ENCODE measurements at regions not wholly inside any gene's neighbourhood (a gene's known extent, or its start where the extent isn't known, plus 50 kb on each side); places are given as distances from the start of the nearest gene placed in this dataset.

DNA sequence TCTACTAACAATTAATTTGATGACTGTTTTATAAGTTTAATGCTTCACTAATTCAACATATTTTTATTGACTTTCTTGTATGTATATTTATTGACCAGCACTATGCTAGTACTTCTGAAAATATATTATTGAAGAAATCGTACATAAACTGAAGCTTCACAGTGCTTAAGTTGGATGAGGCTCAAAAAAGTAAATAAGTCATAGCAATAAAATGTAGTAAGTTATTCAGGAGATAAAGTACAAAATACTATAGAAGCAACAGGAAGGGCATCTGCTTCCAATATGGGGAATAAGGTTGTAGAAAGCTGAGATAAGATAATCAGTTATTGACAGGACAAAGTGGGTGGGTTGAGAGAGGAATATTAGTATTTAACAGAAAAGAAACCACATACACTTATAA, 944.9 kb upstream of the MIR17HG start:
- Histone ChIP-seq H3K4me2 (no peak overlapping the region), H3K4me1 (no peaks in the 10 kb centered on the region), H3K27ac (no peak overlapping the region), H3K4me3 (no peak overlapping the region), H3K9me3 (no peaks in the 10 kb centered on the region)
- DNase-seq (ENCODE audit: low read depth in 1 of 2, low spot score in 1 of 2) (no peak), FAIRE-seq (no peak), ATAC-seq (no peak)
- TF ChIP-seq, protein P1, sequence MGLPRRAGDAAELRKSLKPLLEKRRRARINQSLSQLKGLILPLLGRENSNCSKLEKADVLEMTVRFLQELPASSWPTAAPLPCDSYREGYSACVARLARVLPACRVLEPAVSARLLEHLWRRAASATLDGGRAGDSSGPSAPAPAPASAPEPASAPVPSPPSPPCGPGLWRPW (IDR thresholded peaks at IDR 0.05): no peak
- no peak for TF ChIP-seq RFX5 (IDR thresholded peaks at IDR 0.05)
- TF ChIP-seq, protein P2, sequence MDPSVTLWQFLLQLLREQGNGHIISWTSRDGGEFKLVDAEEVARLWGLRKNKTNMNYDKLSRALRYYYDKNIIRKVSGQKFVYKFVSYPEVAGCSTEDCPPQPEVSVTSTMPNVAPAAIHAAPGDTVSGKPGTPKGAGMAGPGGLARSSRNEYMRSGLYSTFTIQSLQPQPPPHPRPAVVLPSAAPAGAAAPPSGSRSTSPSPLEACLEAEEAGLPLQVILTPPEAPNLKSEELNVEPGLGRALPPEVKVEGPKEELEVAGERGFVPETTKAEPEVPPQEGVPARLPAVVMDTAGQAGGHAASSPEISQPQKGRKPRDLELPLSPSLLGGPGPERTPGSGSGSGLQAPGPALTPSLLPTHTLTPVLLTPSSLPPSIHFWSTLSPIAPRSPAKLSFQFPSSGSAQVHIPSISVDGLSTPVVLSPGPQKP (IDR thresholded peaks at IDR 0.05; ENCODE audit: low read depth, low read length): no peak
- POLR2A ChIA-PET: no interaction called here
- CTCF ChIA-PET: interaction anchor here (0.6 kb wide), 1 partner anchor 802 kb away, joined by 5 read pairs; no protein-coding TSS in a partner anchor
- WGBS (ENCODE audit: missing lambda C conversion rate): 67% methylated on average over 1 of the region's 1 CpG

- Histone ChIP-seq H3K4me3 (no peak overlapping the region), H3K4me1 (no peaks in the 10 kb centered on the region), H3K4me2 (no peak overlapping the region), H3K27ac (no peak overlapping the region), H3K9me3 (no peaks in the 10 kb centered on the region)
- CTCF ChIA-PET: no interaction called here
- POLR2A ChIA-PET: no interaction called here
- DNase-seq (ENCODE audit: low read depth in 1 of 2, low spot score in 1 of 2): no peak
- no peak for TF ChIP-seq BCL3 (IDR thresholded peaks at IDR 0.05)
- TF ChIP-seq FOSL2 (IDR thresholded peaks at IDR 0.05): no peak
- no peak for TF ChIP-seq FOSL2 (CRISPR knock-in tag; IDR thresholded peaks at IDR 0.05)
- no peak for TF ChIP-seq NFE2L2 (conservative IDR thresholded peaks at IDR 0.05; ENCODE audit: low read length)
- TF ChIP-seq HOXB13 (CRISPR knock-in tag; IDR thresholded peaks at IDR 0.05; ENCODE audit: low read depth): no peak
- no peak for TF ChIP-seq NR3C1 (IDR thresholded peaks at IDR 0.05)
- no peak for TF ChIP-seq ZNF302 (CRISPR knock-in tag; IDR thresholded peaks at IDR 0.05)
- no peak for TF ChIP-seq RFX5 (IDR thresholded peaks at IDR 0.05)
- TF ChIP-seq, protein P3, sequence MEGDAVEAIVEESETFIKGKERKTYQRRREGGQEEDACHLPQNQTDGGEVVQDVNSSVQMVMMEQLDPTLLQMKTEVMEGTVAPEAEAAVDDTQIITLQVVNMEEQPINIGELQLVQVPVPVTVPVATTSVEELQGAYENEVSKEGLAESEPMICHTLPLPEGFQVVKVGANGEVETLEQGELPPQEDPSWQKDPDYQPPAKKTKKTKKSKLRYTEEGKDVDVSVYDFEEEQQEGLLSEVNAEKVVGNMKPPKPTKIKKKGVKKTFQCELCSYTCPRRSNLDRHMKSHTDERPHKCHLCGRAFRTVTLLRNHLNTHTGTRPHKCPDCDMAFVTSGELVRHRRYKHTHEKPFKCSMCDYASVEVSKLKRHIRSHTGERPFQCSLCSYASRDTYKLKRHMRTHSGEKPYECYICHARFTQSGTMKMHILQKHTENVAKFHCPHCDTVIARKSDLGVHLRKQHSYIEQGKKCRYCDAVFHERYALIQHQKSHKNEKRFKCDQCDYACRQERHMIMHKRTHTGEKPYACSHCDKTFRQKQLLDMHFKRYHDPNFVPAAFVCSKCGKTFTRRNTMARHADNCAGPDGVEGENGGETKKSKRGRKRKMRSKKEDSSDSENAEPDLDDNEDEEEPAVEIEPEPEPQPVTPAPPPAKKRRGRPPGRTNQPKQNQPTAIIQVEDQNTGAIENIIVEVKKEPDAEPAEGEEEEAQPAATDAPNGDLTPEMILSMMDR (IDR thresholded peaks at IDR 0.05): no peak
- no peak for TF ChIP-seq SMC3 (IDR thresholded peaks at IDR 0.05)
- no peak for TF ChIP-seq KDM5A (IDR thresholded peaks at IDR 0.05)
- no peak for TF ChIP-seq RNF2 (IDR thresholded peaks at IDR 0.05; ENCODE audit: borderline replicate concordance, low read depth)
- no peak for TF ChIP-seq CEBPB (IDR thresholded peaks at IDR 0.05)
- TF ChIP-seq FOXS1 (CRISPR knock-in tag; IDR thresholded peaks at IDR 0.05): no peak
- TF ChIP-seq MAFK (IDR thresholded peaks at IDR 0.05; ENCODE audit: partially characterized antibody): no peak
- TF ChIP-seq HEYL (CRISPR knock-in tag; IDR thresholded peaks at IDR 0.05): no peak
- no peak for FAIRE-seq
- no peak for ATAC-seq
- 71% methylated on average over 9 of the region's 14 CpGs for WGBS (ENCODE audit: missing lambda C conversion rate)
Observed at GRCh38 chr13:90403330-90404082, 944.0 kb upstream of the MIR17HG start.

GRCh38 chr13:90405301-90405700, 942.2 kb upstream of the MIR17HG start:
- 29% methylated on average over 1 of the region's 1 CpG for WGBS (ENCODE audit: missing lambda C conversion rate)
- H3K27ac ChIP-seq: no peak overlapping the region
- H3K4me2 ChIP-seq: no peak overlapping the region
- ATAC-seq (no peak), DNase-seq (ENCODE audit: low read depth in 1 of 2, low spot score in 1 of 2) (no peak), FAIRE-seq (no peak)
- ChIA-PET POLR2A (no interaction called here), CTCF (no interaction called here)
- TF ChIP-seq, protein P3 (IDR thresholded peaks at IDR 0.05): no peak
- no peak for TF ChIP-seq ZSCAN20 (CRISPR knock-in tag; IDR thresholded peaks at IDR 0.05)
- no peaks in the 10 kb centered on the region for H3K4me1 ChIP-seq
- H3K4me3 ChIP-seq: no peak overlapping the region
- H3K9me3 ChIP-seq: no peaks in the 10 kb centered on the region
